ENCODE measurements at regions not wholly inside any gene's neighbourhood (a gene's known extent, or its start where the extent isn't known, plus 50 kb on each side); places are given as distances from the start of the nearest gene placed in this dataset.

DNA sequence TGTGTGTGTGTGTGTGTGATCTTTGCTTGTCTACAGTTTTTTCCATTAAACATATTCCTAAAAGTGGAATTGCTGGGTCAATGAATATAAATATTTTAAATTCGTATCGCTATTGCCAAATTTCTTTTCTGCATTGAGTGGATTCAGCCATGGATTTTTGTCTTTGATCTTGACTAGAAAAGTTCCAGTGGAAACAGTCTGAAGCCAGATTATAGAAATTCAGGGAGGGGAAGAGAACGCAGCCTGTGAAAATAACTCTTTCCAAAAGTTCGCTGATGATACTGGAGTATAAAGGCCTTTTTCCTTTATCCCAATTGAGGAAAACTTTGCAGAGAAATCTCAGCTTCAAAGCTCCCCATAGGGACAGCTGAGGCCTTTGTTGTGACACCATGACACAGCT, 292.3 kb upstream of the CD180 start:
- no peaks in the 10 kb centered on the region for H4K20me1 ChIP-seq
- no peaks in the 10 kb centered on the region for H3K36me3 ChIP-seq
- no peaks in the 10 kb centered on the region for H3K4me1 ChIP-seq
- H3K27ac ChIP-seq = no peak overlapping the region
- no peak overlapping the region for H3K4me3 ChIP-seq
- H3K27me3 ChIP-seq = no peaks in the 10 kb centered on the region
- TF ChIP-seq Cebpa-rat (IDR thresholded peaks at IDR 0.05) = no peak
- no peaks in the 10 kb centered on the region for H3K9me3 ChIP-seq
- no peak overlapping the region for H3K4me2 ChIP-seq
- no peak overlapping the region for H3K9ac ChIP-seq

DNA sequence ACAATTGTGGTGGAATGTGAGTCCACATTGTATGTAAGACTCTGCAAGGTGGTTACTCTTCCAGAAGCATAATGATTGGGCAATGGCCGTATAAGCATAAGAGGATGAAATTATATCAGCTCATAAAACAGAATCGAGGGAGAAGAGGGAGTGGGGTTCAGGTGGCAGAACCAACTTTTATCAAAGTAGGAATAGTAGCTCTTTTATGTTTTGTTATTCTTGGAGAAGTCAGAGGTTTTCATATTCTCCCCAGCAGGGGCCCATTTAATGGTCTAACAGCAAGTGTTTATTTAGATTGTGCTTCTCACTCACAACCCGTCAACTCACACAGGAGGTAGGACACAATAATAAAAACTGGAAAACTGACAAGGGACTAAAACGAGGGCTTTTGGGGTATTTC, 291.3 kb upstream of the CD180 start:
- Histone ChIP-seq H3K27me3 (no peaks in the 10 kb centered on the region), H3K4me3 (no peak overlapping the region), H3K36me3 (no peaks in the 10 kb centered on the region), H4K20me1 (no peaks in the 10 kb centered on the region), H3K4me1 (no peaks in the 10 kb centered on the region), H3K27ac (no peak overlapping the region), H3K9me3 (no peaks in the 10 kb centered on the region), H3K9ac (no peak overlapping the region), H3K4me2 (no peak overlapping the region)
- TF ChIP-seq Cebpa-rat (IDR thresholded peaks at IDR 0.05) = no peak

DNA sequence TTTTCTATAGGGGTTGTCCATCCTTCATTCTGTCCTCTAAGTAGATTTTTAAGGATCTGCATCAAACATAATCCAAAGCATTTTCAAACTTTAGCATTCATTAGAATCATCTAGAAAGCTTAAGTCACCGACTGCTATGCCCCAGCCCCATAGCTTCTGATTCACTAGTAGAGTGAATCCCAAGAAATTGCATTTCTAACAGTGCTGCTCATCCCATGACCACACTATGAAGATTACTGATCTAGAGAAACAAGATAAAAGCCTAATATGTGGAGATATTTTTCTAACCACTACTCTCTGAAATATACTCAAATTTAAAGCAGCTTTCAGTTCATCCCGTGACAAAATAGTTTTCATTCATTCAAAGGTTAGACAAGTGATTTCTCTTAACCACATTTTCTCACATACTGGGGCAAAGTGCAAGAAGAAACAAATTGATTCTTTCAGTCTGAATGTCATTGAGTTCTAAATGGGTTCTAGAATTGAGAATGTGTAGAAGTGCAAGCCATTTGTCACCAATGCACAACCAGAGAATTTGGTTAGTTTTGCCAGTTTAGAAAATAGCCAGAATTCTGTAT, 286.9 kb upstream of the CD180 start:
- H3K4me2 ChIP-seq = no peak overlapping the region
- no peaks in the 10 kb centered on the region for H3K9me3 ChIP-seq
- no peak overlapping the region for H3K9ac ChIP-seq
- H3K27ac ChIP-seq = no peak overlapping the region
- no peaks in the 10 kb centered on the region for H3K27me3 ChIP-seq
- no peak overlapping the region for H3K4me3 ChIP-seq
- no peaks in the 10 kb centered on the region for H3K4me1 ChIP-seq
- no peaks in the 10 kb centered on the region for H3K36me3 ChIP-seq
- no peaks in the 10 kb centered on the region for H4K20me1 ChIP-seq
- no peak for TF ChIP-seq Cebpa-rat (IDR thresholded peaks at IDR 0.05)

DNA sequence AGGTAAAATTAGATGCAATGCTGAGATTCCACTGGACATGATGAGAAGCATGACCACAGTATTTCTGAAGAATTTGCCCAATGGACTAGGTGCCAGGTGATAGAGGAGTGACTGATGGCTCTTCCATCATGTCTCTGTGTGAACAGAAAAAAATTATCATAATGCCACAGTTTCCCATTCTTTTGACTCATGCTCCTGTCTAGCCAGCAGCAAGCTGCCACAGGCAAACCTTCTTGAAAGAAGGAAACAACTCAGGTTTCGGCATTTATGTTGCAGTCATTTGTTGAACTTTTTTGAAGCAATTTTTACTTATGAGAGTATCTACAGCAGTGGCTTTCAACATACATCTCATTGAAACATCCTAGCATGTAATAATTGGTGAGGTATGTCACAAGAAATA, 284.8 kb upstream of the CD180 start:
- Histone ChIP-seq H3K4me1 (no peaks in the 10 kb centered on the region), H3K27me3 (no peaks in the 10 kb centered on the region), H3K36me3 (no peaks in the 10 kb centered on the region), H3K4me3 (no peak overlapping the region), H3K27ac (no peak overlapping the region), H3K9me3 (no peaks in the 10 kb centered on the region), H3K4me2 (no peak overlapping the region), H4K20me1 (no peaks in the 10 kb centered on the region), H3K9ac (no peak overlapping the region)
- TF ChIP-seq Cebpa-rat (IDR thresholded peaks at IDR 0.05) = no peak

DNA sequence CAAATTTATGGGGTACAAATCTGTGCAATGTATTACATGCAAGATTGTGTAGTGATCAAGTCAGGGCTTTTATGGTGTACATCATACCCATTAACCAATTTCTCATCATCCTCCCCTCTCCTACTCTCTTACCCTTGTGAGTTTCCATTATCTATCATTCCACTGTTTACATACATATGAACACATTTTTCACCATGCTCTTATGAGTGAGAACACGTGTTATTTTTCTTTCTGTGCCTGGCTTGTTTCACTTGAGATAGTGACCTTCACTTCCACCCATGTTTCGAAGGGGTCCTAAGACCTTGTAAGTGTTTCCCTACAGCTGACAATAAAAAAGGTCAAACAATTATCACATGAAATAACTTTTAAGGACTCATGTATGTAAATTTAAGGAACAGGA, 281.7 kb upstream of the CD180 start:
- no peak overlapping the region for H3K4me3 ChIP-seq
- H3K27ac ChIP-seq = no peak overlapping the region
- no peaks in the 10 kb centered on the region for H3K4me1 ChIP-seq
- no peak overlapping the region for H3K9ac ChIP-seq
- no peaks in the 10 kb centered on the region for H3K9me3 ChIP-seq
- no peaks in the 10 kb centered on the region for H3K27me3 ChIP-seq
- H4K20me1 ChIP-seq = no peaks in the 10 kb centered on the region
- no peak overlapping the region for H3K4me2 ChIP-seq
- TF ChIP-seq Cebpa-rat (IDR thresholded peaks at IDR 0.05) = no peak
- no peaks in the 10 kb centered on the region for H3K36me3 ChIP-seq

DNA sequence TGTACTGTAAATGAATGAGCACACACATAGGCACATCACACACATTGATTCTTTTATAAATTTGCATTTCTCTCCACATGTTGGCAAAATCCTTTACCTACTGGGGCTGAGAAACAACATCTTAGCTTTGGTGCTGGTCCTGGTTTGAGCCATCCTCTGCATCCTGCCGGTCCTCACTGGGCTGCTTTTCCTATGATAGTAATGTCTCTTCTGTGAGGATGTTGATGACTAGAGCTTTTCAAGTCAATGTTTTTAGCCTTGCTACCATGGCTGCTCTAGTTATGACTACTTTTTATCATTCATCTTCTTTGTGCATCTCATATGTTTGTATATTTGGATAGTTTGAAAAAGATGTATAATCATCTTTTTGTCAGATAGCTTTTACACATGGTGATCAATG, 280.4 kb upstream of the CD180 start:
- Histone ChIP-seq H3K4me2 (no peak overlapping the region), H3K27ac (no peak overlapping the region), H3K36me3 (no peaks in the 10 kb centered on the region), H3K27me3 (no peaks in the 10 kb centered on the region), H3K9me3 (no peaks in the 10 kb centered on the region), H3K4me3 (no peak overlapping the region), H3K4me1 (no peaks in the 10 kb centered on the region), H4K20me1 (no peaks in the 10 kb centered on the region), H3K9ac (no peak overlapping the region)
- TF ChIP-seq Cebpa-rat (IDR thresholded peaks at IDR 0.05) = no peak

DNA sequence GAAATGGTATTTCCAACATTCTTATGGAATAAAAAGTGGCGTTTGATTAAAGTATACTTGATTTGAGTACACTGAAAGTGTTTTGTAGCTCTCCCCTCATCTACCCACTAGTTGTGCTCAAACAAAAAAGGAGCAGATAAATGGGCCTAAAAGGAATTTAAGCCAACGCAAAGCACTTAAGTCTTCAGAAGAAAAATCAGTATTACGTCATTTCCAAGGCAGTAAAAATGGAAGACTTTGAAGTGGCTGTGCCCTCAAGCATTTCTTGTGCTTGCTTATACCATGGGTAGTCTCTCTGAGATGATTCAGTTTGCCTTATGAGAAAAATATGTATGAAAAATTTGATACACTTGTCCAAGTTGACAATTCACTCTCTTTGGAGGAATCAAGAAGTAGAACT, 279.9 kb upstream of the CD180 start:
- Histone ChIP-seq H3K9me3 (no peaks in the 10 kb centered on the region), H3K36me3 (no peaks in the 10 kb centered on the region), H3K27me3 (no peaks in the 10 kb centered on the region), H3K4me1 (no peaks in the 10 kb centered on the region), H4K20me1 (no peaks in the 10 kb centered on the region), H3K9ac (no peak overlapping the region), H3K4me3 (no peak overlapping the region), H3K4me2 (no peak overlapping the region), H3K27ac (no peak overlapping the region)
- TF ChIP-seq Cebpa-rat (IDR thresholded peaks at IDR 0.05) = no peak

DNA sequence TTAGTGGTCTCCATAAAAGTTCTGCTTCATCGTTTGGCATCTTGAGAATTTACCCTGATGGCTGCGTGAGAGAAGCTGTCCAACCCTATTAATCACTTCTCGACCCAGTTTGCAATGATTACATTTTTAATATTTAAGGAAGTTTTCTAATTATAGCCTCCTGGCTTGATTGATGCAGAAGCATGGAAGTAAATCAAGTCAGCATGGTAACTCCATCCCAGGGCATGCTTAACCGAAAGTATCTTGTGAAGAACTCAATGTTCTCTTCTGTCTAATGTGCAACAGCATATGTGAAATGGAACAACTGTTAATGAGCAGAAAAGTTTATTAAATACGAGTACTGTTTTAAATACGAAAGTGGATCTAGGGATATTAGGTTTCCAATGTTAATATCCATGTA, 278.9 kb upstream of the CD180 start:
- H3K27ac ChIP-seq = no peak overlapping the region
- no peaks in the 10 kb centered on the region for H3K4me1 ChIP-seq
- no peaks in the 10 kb centered on the region for H3K36me3 ChIP-seq
- TF ChIP-seq Cebpa-rat (IDR thresholded peaks at IDR 0.05) = no peak
- H3K4me3 ChIP-seq = no peak overlapping the region
- no peaks in the 10 kb centered on the region for H3K9me3 ChIP-seq
- no peak overlapping the region for H3K4me2 ChIP-seq
- H3K9ac ChIP-seq = no peak overlapping the region
- H3K27me3 ChIP-seq = no peaks in the 10 kb centered on the region
- no peaks in the 10 kb centered on the region for H4K20me1 ChIP-seq

DNA sequence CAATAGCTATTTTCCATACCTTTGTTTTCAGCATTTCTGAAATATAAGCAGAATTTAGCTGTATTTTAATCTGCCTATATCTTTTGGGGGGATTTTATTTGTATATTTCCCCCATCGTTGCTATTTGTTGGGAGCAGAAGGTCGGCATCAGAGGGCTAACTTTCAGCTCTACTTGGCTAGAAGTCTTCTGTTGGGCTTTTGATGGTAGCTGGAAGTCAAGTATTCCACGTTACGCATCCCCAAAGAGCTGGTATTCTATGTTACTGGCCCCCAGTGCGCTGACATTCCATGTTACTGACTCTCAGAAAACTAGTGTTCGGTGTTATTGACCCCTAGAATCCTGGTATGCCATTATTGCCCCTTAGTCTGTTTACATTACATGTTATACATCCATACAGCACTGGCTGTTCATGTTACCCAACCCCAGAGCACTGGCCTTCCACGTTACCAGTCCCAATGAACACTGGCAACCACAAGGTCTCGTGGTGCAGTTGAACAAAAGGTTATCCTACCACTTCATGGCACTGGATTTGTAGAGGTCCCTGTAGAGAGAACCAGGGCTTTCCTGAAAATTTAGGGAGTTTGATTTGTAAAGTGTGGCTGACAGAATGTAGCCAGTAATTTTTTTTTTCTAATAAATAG, 278.1 kb upstream of the CD180 start:
- TF ChIP-seq Cebpa-rat (IDR thresholded peaks at IDR 0.05) = no peak
- Histone ChIP-seq H3K27ac (no peak overlapping the region), H3K9me3 (no peaks in the 10 kb centered on the region), H4K20me1 (no peaks in the 10 kb centered on the region), H3K4me3 (no peak overlapping the region), H3K36me3 (no peaks in the 10 kb centered on the region), H3K4me1 (no peaks in the 10 kb centered on the region), H3K27me3 (no peaks in the 10 kb centered on the region), H3K4me2 (no peak overlapping the region), H3K9ac (no peak overlapping the region)

DNA sequence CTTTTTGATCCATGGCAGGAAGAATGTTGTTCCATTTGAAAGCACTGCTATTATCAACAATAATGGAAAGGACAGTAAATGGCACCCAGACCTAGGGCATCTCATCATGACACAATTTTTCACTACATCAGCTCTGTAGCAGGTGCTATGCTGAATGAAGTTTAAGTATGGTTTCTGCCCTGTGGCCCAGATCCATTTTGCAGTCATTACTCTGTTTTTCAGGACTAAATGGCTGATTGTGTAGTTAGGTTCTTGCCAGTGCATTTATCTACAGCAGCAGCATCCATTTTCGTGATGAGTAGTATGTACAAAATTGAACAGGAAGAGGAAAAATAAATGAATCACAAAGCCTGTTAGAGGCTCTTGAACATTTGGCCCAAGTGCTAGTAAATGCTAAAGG, 270.5 kb upstream of the CD180 start:
- Histone ChIP-seq H3K27ac (no peak overlapping the region), H3K4me3 (no peak overlapping the region), H3K4me2 (no peak overlapping the region), H3K9me3 (no peaks in the 10 kb centered on the region), H3K27me3 (no peaks in the 10 kb centered on the region), H3K9ac (no peak overlapping the region), H3K4me1 (no peaks in the 10 kb centered on the region), H4K20me1 (no peaks in the 10 kb centered on the region), H3K36me3 (no peaks in the 10 kb centered on the region)
- TF ChIP-seq Cebpa-rat (IDR thresholded peaks at IDR 0.05) = no peak

All from BLaER1 (cell line).